GM23338 (cell line): ENCODE measurements at regions not wholly inside any gene's neighbourhood (a gene's known extent, or its start where the extent isn't known, plus 50 kb on each side); places are given as distances from the start of the nearest gene placed in this dataset.

ENCODE experiments used
- CREB1 ChIP-seq: fragments of 250-450 bp; sonication (Bioruptor Pico); IDR thresholded peaks from 2 replicates; pipeline ENCODE4 v1.5.0; 2020; ENCODE audit warnings: low read depth, mild to moderate bottlenecking, moderate library complexity
- CTCF ChIP-seq, 2 experiments: fragments of 200-600 bp in 1 of 2; sonication (generic) in 1 of 2; conservative IDR thresholded peaks; 2 replicates each; pipeline versions ENCODE4 v1.5.1 to v1.6.1; 2016 to 2017; ENCODE audit warnings: antibody characterized with exemption in 2 of 2, low read depth in 2 of 2, mild to moderate bottlenecking in 2 of 2, moderate library complexity in 1 of 2
- EZH2 ChIP-seq: fragments of 200-600 bp; sonication (generic); IDR thresholded peaks from one replicate; pipeline ENCODE4 v1.8.0; 2017; ENCODE audit warnings: antibody characterized with exemption, mild to moderate bottlenecking, low read depth; ENCODE audit not compliant: unreplicated experiment
- EZH2phosphoT487 ChIP-seq: fragments of 200-600 bp; sonication (generic); IDR thresholded peaks from one replicate; pipeline ENCODE4 v1.8.1; 2018; ENCODE audit warnings: antibody characterized with exemption; ENCODE audit not compliant: unreplicated experiment
- JUNB ChIP-seq: IDR thresholded peaks from one replicate; pipeline ENCODE4 v1.6.1; 2016; ENCODE audit warnings: antibody characterized with exemption; ENCODE audit not compliant: unreplicated experiment
- POLR2AphosphoS5 ChIP-seq: IDR thresholded peaks from 2 replicates; pipeline ENCODE4 v1.6.1; 2016; ENCODE audit warnings: antibody characterized with exemption, low read depth
- REST ChIP-seq: IDR thresholded peaks from one replicate; pipeline ENCODE4 v1.6.1; 2018; ENCODE audit warnings: antibody characterized with exemption; ENCODE audit not compliant: unreplicated experiment

- no peak for TF ChIP-seq CTCF (conservative IDR thresholded peaks at IDR 0.05; ENCODE audit: low read depth in 2 of 2)
- TF ChIP-seq EZH2phosphoT487, result no peak
- no peak for TF ChIP-seq REST
- TF ChIP-seq POLR2AphosphoS5, result no peak
- no peak for TF ChIP-seq EZH2
- no peak for TF ChIP-seq CREB1 (CRISPR knock-in tag)
- no peak for TF ChIP-seq JUNB
Observed at GRCh38 chr9:134253606-134254205, 72.5 kb upstream of the RXRA start.
